GM06990 (cell line): ENCODE measurements at regions not wholly inside any gene's neighbourhood (a gene's known extent, or its start where the extent isn't known, plus 50 kb on each side); places are given as distances from the start of the nearest gene placed in this dataset.

ENCODE experiments used
- DNase-seq: peaks from one replicate; pipeline ENCODE4 v3.0.0-alpha.2; 2011; ENCODE audit not compliant: insufficient read length; ENCODE audit errors: extremely low read depth
- H3K27me3 ChIP-seq: replicated peaks from 2 replicates; pipeline ENCODE4 v1.6.0; 2011; ENCODE audit warnings: low read length; ENCODE audit not compliant: control insufficient read depth, insufficient read depth
- H3K36me3 ChIP-seq: 2 replicates; pipeline ENCODE4 v1.5.1; 2011; ENCODE audit warnings: low read length; ENCODE audit not compliant: control insufficient read depth, insufficient read depth
- H3K4me3 ChIP-seq: replicated peaks from 2 replicates; pipeline ENCODE4 v1.5.1; 2011; ENCODE audit warnings: low read depth, mild to moderate bottlenecking, control low read depth, low read length
- CTCF ChIP-seq: IDR thresholded peaks from 2 replicates; pipeline ENCODE4 v1.5.1; 2011; ENCODE audit warnings: low read length, control low read depth, mild to moderate bottlenecking, inconsistent platforms; ENCODE audit not compliant: insufficient read depth, poor library complexity, severe bottlenecking

- H3K4me3 ChIP-seq, result no peak overlapping the region
- DNase-seq, result no peak
- H3K36me3 ChIP-seq, result no peaks in the 10 kb centered on the region
- H3K27me3 ChIP-seq, result no peaks in the 10 kb centered on the region
- no peak for TF ChIP-seq CTCF
Observed at GRCh38 chr3:111253733-111254132, 182.1 kb downstream of the NECTIN3 start.

DNA sequence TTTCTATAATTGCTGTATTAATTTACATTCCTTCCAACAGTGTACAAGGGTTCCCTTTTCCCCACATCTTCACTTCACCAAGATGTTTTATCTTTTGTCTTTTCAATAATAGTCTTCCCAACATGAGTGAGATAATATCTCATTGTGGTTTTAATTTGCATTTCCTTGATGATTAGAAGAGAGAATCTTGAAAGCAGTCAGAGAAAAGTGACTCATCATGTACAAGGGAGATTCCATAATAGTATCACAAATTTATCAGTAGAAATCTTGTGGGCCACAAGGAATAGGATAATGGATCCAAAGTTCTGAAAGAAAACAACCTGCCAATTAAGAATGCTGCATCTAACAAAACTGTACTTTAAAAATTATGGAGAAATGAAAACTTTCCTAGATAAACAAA is 189.3 kb downstream of the NECTIN3 start:
- DNase-seq, result no peak
- Histone ChIP-seq H3K36me3 (no peaks in the 10 kb centered on the region), H3K4me3 (no peak overlapping the region), H3K27me3 (no peaks in the 10 kb centered on the region)
- TF ChIP-seq CTCF, result no peak

GRCh38 chr3:111269777-111270176 is 198.2 kb downstream of the NECTIN3 start:
- no peak for TF ChIP-seq CTCF
- no peaks in the 10 kb centered on the region for H3K27me3 ChIP-seq
- DNase-seq, result no peak
- H3K36me3 ChIP-seq, result no peaks in the 10 kb centered on the region
- H3K4me3 ChIP-seq, result no peak overlapping the region

GRCh38 chr3:111277226-111277625 is 205.6 kb downstream of the NECTIN3 start:
- no peak for TF ChIP-seq CTCF
- DNase-seq, result no peak

GRCh38 chr3:111278959-111279358 is 207.3 kb downstream of the NECTIN3 start:
- no peak overlapping the region for H3K4me3 ChIP-seq
- no peak for DNase-seq
- no peaks in the 10 kb centered on the region for H3K27me3 ChIP-seq
- H3K36me3 ChIP-seq, result no peaks in the 10 kb centered on the region
- TF ChIP-seq CTCF, result no peak

More at GRCh38 chr3:111277226-111277625, 205.6 kb downstream of the NECTIN3 start:
- Histone ChIP-seq H3K36me3 (no peaks in the 10 kb centered on the region), H3K4me3 (no peak overlapping the region), H3K27me3 (no peaks in the 10 kb centered on the region)

GRCh38 chr3:111282024-111282423 is 210.4 kb downstream of the NECTIN3 start:
- H3K4me3 ChIP-seq, result no peak overlapping the region
- H3K36me3 ChIP-seq, result no peaks in the 10 kb centered on the region
- no peak for DNase-seq
- no peak for TF ChIP-seq CTCF
- H3K27me3 ChIP-seq, result no peaks in the 10 kb centered on the region
